HG03196 (cell line): ENCODE measurements at regions not wholly inside any gene's neighbourhood (a gene's known extent, or its start where the extent isn't known, plus 50 kb on each side); places are given as distances from the start of the nearest gene placed in this dataset.

ENCODE experiments used
- ATAC-seq: cut with Tn5 transposase; IDR thresholded peaks from one replicate; pipeline ENCODE4 v1.9.1; 2021; ENCODE audit not compliant: unreplicated experiment

- no peak for ATAC-seq
Measured at GRCh38 chr5:124839371-124839998, 93.0 kb upstream of the ZNF608 start.

DNA sequence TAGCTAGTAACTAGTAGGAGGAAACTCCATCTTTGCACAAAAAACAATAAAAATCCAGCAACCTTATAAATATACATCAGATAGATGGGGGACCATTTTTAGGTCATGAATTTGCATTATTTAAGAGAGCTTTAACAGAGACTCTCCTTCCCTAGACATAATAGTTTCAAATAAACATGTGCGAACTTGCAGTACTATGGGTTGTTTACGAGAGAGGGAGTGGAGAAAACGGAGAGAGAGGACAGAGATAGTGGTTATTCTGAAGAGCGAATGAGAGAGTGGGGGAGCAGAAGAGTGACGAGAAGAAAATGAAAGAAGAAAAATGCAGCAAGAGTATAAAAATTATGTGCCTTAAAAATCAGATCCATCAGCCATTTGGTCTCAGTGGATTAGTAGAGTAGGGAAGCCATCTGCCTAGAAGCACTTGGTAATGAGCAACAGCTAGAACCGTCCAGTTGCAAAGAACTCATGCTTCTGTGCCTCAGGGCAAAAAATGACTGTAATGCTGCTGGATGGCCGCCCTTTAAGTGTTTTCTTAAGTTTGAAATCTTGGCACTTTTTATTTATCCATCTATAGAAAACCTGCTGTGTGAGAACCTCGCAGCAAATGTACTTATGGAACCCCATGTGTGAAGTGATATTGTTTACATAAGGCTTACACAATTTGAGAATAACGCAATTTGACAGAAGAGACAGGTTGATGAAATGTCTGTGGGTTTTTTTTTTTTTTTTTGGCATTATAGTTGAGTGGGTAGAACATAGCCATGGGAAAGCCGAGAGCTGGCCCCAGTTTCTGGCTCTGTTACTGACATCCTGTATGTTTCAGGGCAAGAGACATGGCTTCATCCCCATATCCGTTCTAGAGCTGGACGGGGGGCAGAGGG, 95.6 kb upstream of the ZNF608 start:
- no peak for ATAC-seq

DNA sequence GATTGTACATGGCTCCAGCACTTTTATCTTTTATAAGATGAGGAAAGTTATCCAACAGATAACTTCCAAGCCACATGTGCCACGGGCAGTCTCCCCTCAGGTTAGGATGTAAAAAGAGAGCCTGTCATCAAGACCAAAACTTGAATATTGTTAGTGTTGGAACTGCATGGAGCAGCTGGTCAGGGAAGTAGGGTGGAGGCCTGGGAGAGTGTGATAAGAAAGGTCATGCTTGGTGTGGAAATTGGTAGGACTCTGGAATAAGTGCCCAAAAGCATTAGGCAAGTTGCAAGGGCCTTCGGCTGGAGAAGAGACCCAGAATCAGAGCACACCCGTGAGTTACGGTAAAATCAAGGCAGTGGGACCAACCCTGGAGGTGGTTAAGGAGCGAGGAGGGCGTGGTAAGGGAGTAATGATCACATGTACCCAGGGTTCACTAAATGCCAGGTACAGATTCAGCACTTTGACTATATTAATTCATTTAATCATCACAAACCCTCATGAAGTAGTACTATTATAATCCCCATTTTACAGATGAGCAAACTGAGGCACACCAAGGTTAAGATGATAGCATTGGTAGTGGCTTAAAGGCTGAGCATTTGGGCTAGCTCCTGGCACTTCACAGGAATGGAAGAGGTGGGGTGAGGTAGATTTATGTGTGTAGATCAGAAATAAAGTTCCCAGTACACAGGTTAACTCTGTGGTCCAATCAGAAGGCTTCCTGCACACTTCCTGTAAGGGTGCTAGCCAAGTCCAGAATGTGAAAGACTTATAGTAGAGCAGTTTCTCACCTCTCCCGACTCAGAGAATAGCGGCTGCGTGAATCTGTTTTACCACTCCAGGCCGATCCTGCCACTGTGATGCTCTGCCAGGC, 96.5 kb upstream of the ZNF608 start:
- no peak for ATAC-seq

DNA sequence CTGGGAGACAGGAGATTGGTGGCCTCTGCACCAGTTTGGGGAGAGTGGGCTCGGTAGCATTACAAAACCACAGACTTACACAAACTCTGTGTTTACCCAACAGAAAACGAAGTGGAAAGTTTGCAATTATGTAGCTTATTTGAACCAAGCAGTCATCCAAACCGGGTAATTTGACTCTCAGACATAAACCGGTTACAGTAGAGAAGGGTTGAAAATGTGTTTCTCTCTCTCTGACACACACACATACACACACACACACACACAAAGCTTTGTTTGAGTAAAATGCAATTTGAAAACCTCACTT, 97.1 kb upstream of the ZNF608 start:
- ATAC-seq, result no peak

GRCh38 chr5:124844371-124844920, 98.0 kb upstream of the ZNF608 start:
- ATAC-seq, result no peak

- ATAC-seq, result no peak
Measured at GRCh38 chr5:124847907-124848306, 101.5 kb upstream of the ZNF608 start.

DNA sequence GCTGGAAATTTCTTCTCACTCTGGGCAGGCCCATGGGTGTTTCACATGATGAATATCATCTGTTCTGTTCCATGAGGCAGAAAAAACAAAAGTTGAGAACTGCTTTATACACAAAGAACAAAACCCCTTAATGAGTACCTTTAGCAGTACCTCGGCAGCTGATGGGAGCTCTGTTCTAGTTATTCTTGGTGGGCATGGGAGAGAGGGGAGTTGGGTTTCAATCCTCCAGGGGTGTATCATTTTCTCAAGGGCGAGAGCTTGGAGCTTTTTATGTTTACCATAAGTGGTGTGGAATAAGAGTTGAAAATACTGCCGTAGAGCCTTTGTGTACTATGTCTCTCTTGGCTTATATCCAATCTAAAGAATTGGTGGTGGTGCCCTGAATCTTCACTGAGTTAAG, 103.3 kb upstream of the ZNF608 start:
- ATAC-seq, result no peak

DNA sequence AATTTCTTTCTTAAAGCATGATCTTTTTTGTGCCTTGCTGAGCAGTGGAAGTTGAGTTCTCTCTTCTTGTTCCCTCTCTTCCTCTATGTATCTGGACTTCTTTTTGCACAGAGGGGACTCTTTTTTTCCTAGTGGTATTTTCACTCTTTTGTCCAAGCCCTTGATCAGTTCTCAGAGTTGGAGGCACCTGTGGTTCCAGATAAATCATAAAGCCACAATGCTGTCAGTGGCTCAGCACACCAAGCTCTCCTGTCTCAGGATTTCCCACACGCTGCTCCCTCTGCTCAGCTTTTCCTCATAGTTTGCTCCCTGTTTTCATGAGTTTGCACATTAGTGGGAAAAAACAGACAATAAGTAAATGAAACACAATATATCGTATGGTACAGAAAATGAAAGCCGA, 110.3 kb upstream of the ZNF608 start:
- no peak for ATAC-seq

- ATAC-seq, result no peak
Measured at GRCh38 chr5:124858612-124859011, 112.2 kb upstream of the ZNF608 start.

DNA sequence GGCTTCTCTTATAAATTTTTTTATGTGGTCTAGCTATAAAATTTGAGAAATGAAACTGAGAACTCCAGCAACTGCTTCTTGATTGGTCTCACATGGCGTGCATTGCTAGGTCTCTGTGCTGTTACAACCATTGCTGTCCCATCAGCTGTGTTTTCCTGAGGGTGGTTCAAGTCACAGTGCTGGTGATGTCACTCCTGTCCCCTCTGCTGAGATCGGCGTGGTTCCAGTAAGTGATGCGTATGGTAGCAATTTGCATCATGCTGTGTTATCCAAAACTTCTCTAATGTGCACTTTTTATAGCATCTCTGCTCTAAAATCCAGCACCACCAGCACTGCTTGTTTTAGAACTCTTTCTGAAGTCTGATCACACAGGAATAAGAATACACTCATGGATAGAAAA, 112.6 kb upstream of the ZNF608 start:
- ATAC-seq, result no peak

DNA sequence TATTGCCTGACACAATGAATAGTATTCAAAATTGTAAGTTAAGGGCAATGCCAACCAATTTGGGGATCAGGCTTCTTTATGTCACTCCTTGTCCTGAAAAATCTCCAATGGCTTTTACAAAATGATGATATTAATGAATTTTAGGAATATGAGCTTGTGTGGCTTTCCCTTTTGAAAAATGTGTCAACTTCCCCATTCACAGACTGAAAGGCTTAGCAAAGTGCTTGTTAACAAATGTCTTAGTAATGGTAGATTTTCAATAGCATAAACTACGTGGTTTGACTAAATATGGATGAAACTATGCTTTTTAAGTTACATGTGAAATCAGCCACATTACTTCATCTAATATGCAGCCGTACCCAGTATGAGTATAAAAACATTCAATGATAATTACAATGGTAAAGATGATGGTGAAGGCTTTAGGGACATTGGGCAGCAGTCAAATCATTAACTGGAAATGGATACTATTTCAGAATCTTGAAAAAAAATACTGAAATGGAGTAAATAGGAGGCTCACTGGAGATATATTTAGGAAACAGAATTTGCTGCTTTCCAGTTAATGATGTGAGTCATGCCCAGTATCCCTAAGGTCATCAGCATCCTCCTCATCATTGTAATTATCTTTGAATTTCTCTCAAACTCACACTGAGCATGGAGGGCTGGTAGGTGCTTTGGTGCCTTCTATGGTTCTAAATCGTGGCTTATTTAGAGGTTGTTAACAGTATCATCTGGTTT, 113.3 kb upstream of the ZNF608 start:
- ATAC-seq, result no peak

GRCh38 chr5:124860291-124860655, 113.8 kb upstream of the ZNF608 start:
- no peak for ATAC-seq

DNA sequence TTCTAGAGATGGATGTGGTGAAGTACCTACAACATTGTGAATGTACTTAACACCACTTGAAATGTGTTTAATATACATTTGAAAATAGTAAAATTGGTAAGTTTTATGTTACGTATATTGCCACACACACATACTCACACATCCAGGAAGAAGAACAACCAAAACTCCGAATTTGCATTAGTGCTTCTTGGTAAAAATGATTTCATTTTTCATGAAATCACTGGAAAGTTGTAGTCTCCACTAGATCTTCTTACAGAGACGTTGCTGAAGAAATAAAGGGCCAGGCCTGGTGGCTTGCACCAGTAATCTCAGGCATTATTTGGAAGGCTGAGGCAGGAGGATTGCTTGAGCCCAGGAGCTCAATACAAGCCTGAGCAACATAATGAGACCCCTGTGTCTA, 118.6 kb upstream of the ZNF608 start:
- no peak for ATAC-seq

- ATAC-seq, result no peak
Measured at GRCh38 chr5:124865603-124866354, 119.3 kb upstream of the ZNF608 start.

DNA sequence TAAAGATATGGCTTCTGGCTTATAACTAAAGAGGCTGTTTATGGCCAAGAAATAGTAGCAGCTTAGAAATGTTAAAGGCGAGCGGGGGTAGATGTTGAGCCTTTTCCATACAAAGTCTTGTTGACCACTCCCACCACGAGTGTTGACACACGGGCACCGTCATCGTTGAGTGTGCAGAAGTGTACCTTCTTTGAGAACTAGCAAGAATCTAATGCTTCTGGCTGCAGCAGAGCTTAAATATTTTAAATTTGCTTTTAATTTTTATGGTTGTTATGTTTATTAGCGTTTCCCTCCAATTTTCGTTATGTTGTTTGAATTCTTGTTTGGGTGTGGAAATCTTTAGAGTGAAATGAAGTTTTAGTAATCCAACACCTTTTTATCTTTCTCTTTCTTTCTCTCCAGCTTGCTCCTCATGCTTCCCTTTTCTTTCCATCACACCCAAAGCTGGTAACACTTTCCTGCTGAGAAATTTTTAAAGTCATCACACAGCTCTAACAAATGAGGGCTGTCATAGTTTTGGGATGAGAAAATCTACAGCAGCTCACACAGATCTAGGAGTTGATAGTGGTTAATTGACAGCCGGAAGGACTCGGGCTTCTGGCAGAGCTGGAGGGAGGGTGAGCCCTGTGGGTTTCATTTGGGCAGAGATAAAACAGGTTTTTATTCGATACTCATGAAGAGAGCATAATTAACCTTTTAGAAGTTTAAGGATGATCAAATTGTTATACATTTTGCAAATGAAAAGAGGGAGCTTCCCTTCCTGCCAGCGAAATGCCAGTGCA, 120.1 kb upstream of the ZNF608 start:
- no peak for ATAC-seq

DNA sequence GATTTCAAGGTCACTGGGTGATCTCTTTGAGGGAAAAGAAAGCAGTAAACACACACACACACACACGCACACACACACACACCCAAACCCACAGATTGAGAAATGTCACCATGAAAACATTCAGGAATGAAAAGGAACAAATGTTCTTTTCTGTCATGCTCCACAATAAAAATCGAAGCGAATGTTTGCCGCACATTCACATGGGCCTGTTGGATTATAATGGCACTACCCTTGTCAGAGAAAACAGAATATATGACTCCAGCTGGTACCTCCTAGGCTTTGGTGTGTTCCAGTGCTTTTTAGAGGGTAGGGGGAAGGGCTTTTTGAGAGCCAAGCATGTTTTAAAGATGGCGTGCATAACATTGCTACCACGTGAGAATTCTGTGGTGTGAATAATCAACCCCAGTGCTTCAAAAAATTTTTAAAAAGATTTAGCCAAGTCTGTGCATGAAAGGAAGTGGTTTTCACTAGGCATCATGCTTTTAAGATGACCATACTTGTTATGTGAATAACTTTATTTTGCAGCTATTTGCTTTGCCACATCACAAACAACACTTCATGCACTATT, 120.8 kb upstream of the ZNF608 start:
- no peak for ATAC-seq

DNA sequence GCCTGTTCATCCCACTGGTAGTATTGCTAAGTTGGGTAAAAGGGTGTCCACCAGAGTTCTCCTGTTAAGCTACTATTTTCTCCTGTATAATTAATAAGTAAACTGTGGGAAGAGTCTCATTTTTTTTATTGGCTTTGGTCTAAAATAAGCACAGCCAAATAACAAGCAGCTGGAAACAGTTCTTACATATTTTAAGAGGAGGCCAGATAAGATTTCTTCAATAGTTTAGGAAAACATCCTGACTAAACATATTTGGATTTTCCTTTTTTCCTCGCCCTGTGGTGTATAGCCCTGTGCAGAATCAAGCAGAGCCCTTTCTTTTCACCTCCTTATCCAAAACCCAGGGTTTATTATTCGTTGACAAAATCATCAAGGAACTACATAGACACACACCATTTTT, 122.2 kb upstream of the ZNF608 start:
- ATAC-seq, result no peak

GRCh38 chr5:124869426-124870033, 123.1 kb upstream of the ZNF608 start:
- ATAC-seq, result no peak

- no peak for ATAC-seq
Measured at GRCh38 chr5:124870070-124870469, 123.6 kb upstream of the ZNF608 start.
